Tibial artery (tissue), 4 donors: ENCODE measurements at regions not wholly inside any gene's neighbourhood (a gene's known extent, or its start where the extent isn't known, plus 50 kb on each side); places are given as distances from the start of the nearest gene placed in this dataset.

ENCODE experiments used
- DNase-seq, 2 donors: peaks; one replicate each; pipeline ENCODE4 v3.0.0-alpha.2; 2019
- H3K27ac ChIP-seq, 2 donors: fragments of 200-600 bp; sonication (generic) in 1 of 2; 1 replicate in 1 of 2; 2 replicates in 1 of 2; pipeline ENCODE4 v1.5.1; 2018 to 2019; ENCODE audit warnings: mild to moderate bottlenecking in 1 of 2
- H3K27me3 ChIP-seq, 2 donors: fragments of 200-600 bp; sonication (generic) in 1 of 2; one replicate each; pipeline versions ENCODE4 v1.5.1 to v1.6.0; 2016 to 2019
- H3K36me3 ChIP-seq, 3 donors: fragments of 200-600 bp; sonication (generic) in 2 of 3; one replicate each; pipeline ENCODE4 v1.5.1; 2016 to 2019; ENCODE audit warnings: mild to moderate bottlenecking in 2 of 3
- H3K4me1 ChIP-seq, 4 donors: fragments of 200-600 bp; sonication (generic) in 2 of 4; 1 replicate in 3 of 4; 2 replicates in 1 of 4; pipeline ENCODE4 v1.5.1; 2016 to 2019
- H3K4me3 ChIP-seq, 2 donors: fragments of 200-600 bp; sonication (generic) in 1 of 2; 1 replicate in 1 of 2; 2 replicates in 1 of 2; pipeline ENCODE4 v1.5.1; 2018 to 2019; ENCODE audit warnings: mild to moderate bottlenecking in 2 of 2
- H3K9me3 ChIP-seq, 3 donors: fragments of 200-600 bp; sonication (generic) in 1 of 3; one replicate each; pipeline ENCODE4 v1.5.1; 2016 to 2019
- CTCF ChIP-seq, 2 experiments: fragments of 200-600 bp in 1 of 2; fragments of 450-650 bp in 1 of 2; IDR thresholded peaks; one replicate each; pipeline ENCODE4 v1.5.1; 2017 to 2019; ENCODE audit warnings: antibody characterized with exemption in 2 of 2, mild to moderate bottlenecking in 1 of 2, moderate library complexity in 1 of 2
- intact Hi-C: fragments of 100-400 bp; cut with DNase I; formaldehyde crosslinking; loops from one replicate; pipeline ENCODE4 v1.15.0; 2023; ENCODE audit warnings: low total_unique reads

- H3K4me3 ChIP-seq: no peak overlapping the region
- H3K9me3 ChIP-seq: no peaks in the 10 kb centered on the region
- no peaks in the 10 kb centered on the region for H3K4me1 ChIP-seq
- H3K27ac ChIP-seq: no peak overlapping the region
- H3K27me3 ChIP-seq: no peaks in the 10 kb centered on the region
- intact Hi-C loops: no loop called here
- DNase-seq: no peak
- TF ChIP-seq CTCF (IDR thresholded peaks at IDR 0.05): no peak
- H3K36me3 ChIP-seq: no peaks in the 10 kb centered on the region
Measured at GRCh38 chr5:152456815-152457443, 51.9 kb upstream of the NMUR2 start.

GRCh38 chr5:152462021-152462721 is 57.1 kb upstream of the NMUR2 start:
- DNase-seq: no peak
- intact Hi-C loops: no loop called here
- Histone ChIP-seq H3K27me3 (no peaks in the 10 kb centered on the region), H3K27ac (no peak overlapping the region), H3K9me3 (no peaks in the 10 kb centered on the region), H3K36me3 (no peaks in the 10 kb centered on the region), H3K4me1 (no peaks in the 10 kb centered on the region), H3K4me3 (no peak overlapping the region)
- TF ChIP-seq CTCF (IDR thresholded peaks at IDR 0.05): no peak

GRCh38 chr5:152464048-152464447 is 59.0 kb upstream of the NMUR2 start:
- no peaks in the 10 kb centered on the region for H3K36me3 ChIP-seq
- DNase-seq: no peak
- H3K27me3 ChIP-seq: no peaks in the 10 kb centered on the region
- H3K4me1 ChIP-seq: no peaks in the 10 kb centered on the region
- no peak overlapping the region for H3K27ac ChIP-seq
- intact Hi-C loops: no loop called here
- H3K9me3 ChIP-seq: no peaks in the 10 kb centered on the region
- no peak overlapping the region for H3K4me3 ChIP-seq
- TF ChIP-seq CTCF (IDR thresholded peaks at IDR 0.05): no peak

- no peaks in the 10 kb centered on the region for H3K27me3 ChIP-seq
- DNase-seq: no peak
Measured at GRCh38 chr5:152465140-152465539, 60.1 kb upstream of the NMUR2 start.

GRCh38 chr5:152466085-152466745 is 61.1 kb upstream of the NMUR2 start:
- no peak overlapping the region for H3K4me3 ChIP-seq
- intact Hi-C loops: no loop called here
- no peaks in the 10 kb centered on the region for H3K4me1 ChIP-seq
- no peak for DNase-seq
- H3K36me3 ChIP-seq: no peaks in the 10 kb centered on the region
- no peak overlapping the region for H3K27ac ChIP-seq
- H3K9me3 ChIP-seq: no peaks in the 10 kb centered on the region
- no peaks in the 10 kb centered on the region for H3K27me3 ChIP-seq
- no peak for TF ChIP-seq CTCF (IDR thresholded peaks at IDR 0.05)

More at GRCh38 chr5:152465140-152465539, 60.1 kb upstream of the NMUR2 start:
- Histone ChIP-seq H3K4me3 (no peak overlapping the region), H3K36me3 (no peaks in the 10 kb centered on the region), H3K4me1 (no peaks in the 10 kb centered on the region), H3K9me3 (no peaks in the 10 kb centered on the region), H3K27ac (no peak overlapping the region)
- TF ChIP-seq CTCF (IDR thresholded peaks at IDR 0.05): no peak
- intact Hi-C loops: no loop called here
